K562 (cell line): ENCODE measurements at regions not wholly inside any gene's neighbourhood (a gene's known extent, or its start where the extent isn't known, plus 50 kb on each side); places are given as distances from the start of the nearest gene placed in this dataset.

Source experiments
- ATAC-seq: fragments of 200-7000 bp; cut with Tn5 transposase; 3 replicates; pipeline ENCODE4 v1.9.1; 2020; ENCODE audit warnings: moderate library complexity
- BruUV-seq: library from RNA; stranded (reverse); fragments of 400-500 nt; replicated peaks from 2 replicates; lab custom pipeline; 2021; lab: Mats Ljungman, UMichigan
- CTCF ChIA-PET: fragments of 300-600 bp; formaldehyde crosslinking; extraction: SDS; loops from one replicate; lab custom pipeline; 2021; ENCODE audit warnings: low intra/inter-chr PET ratio; lab: Yijun Ruan, JAX
- POLR2A ChIA-PET: fragments of 300-600, 350-650 bp; sonication (Branson Sonifier 250); formaldehyde crosslinking; extraction: SDS; loops from one replicate; lab custom pipeline; 2021; ENCODE audit warnings: antibody characterized with exemption, inconsistent platforms; lab: Yijun Ruan, JAX
- DNase-seq, 4 experiments: peaks; one replicate each; pipeline versions ENCODE4 v3.0.0 to v3.0.0-alpha.2; 2011 to 2018; ENCODE audit warnings: low spot score in 3 of 4, mixed read lengths in 3 of 4; ENCODE audit errors: extremely low read depth in 1 of 4
- FAIRE-seq: peaks from 2 replicates; lab custom pipeline; 2011; peaks lifted over from hg19 to GRCh38; lab: Jason Lieb, UNC
- H2AFZ ChIP-seq: 2 replicates; pipeline ENCODE4 v1.6.0; 2011; ENCODE audit warnings: low read depth, low read length, control low read depth, inconsistent platforms
- H3K27ac ChIP-seq: fragments of 200-600 bp; 3 replicates; pipeline ENCODE4 v1.8.0; 2011; ENCODE audit warnings: low read depth, mild to moderate bottlenecking, control low read depth, inconsistent platforms, low read length, moderate library complexity, mixed read lengths; ENCODE audit errors: extremely low read depth
- H3K27me3 ChIP-seq, 2 experiments: fragments of 300-600 bp in 1 of 2; 2 replicates in 1 of 2; 3 replicates in 1 of 2; pipeline versions ENCODE4 v1.6.0 to v1.8.0; 2011; ENCODE audit warnings: inconsistent platforms in 2 of 2, low read length in 2 of 2, mild to moderate bottlenecking in 1 of 2, mixed read lengths in 1 of 2, moderate library complexity in 1 of 2; ENCODE audit not compliant: control insufficient read depth in 2 of 2, insufficient read depth in 2 of 2
- H3K36me3 ChIP-seq: fragments of 300-600 bp; 3 replicates; pipeline ENCODE4 v1.8.0; 2011; ENCODE audit warnings: mild to moderate bottlenecking, low read length, inconsistent platforms; ENCODE audit not compliant: control insufficient read depth, insufficient read depth
- H3K4me1 ChIP-seq, 2 experiments: fragments of 200-600 bp in 1 of 2; replicated peaks in 1 of 2; 2 replicates in 1 of 2; 3 replicates in 1 of 2; pipeline versions ENCODE4 v1.5.1 to v1.8.0; 2011; ENCODE audit warnings: inconsistent platforms in 2 of 2, low read length in 2 of 2, mild to moderate bottlenecking in 1 of 2, mixed read lengths in 1 of 2, moderate library complexity in 1 of 2; ENCODE audit not compliant: control insufficient read depth in 2 of 2, insufficient read depth in 2 of 2
- H3K4me2 ChIP-seq: 2 replicates; pipeline ENCODE4 v1.6.1; 2011; ENCODE audit warnings: low read length, control low read depth, inconsistent platforms, mixed read lengths; ENCODE audit not compliant: insufficient read depth
- H3K4me3 ChIP-seq: fragments of 200-600 bp; sonication (generic), shearing (Covaris generic); 2 replicates; pipeline ENCODE4 v1.5.1; 2016; ENCODE audit warnings: control low read depth, inconsistent platforms
- H3K79me2 ChIP-seq: fragments of 200-600 bp; 3 replicates; pipeline ENCODE4 v1.8.0; 2011; ENCODE audit warnings: low read length, inconsistent platforms; ENCODE audit not compliant: control insufficient read depth, insufficient read depth
- H3K9ac ChIP-seq, 2 experiments: 2 replicates each; pipeline versions ENCODE4 v1.6.0 to v1.6.1; 2011; ENCODE audit warnings: low read depth in 2 of 2, low read length in 2 of 2, control low read depth in 1 of 2, inconsistent platforms in 1 of 2, mild to moderate bottlenecking in 1 of 2, mixed read lengths in 1 of 2; ENCODE audit not compliant: insufficient read depth in 1 of 2
- H3K9me1 ChIP-seq: one replicate; pipeline ENCODE4 v1.6.0; 2011; ENCODE audit warnings: inconsistent platforms, mild to moderate bottlenecking, low read length, moderate library complexity; ENCODE audit not compliant: control insufficient read depth, insufficient read depth
- H3K9me3 ChIP-seq: replicated peaks from 2 replicates; pipeline ENCODE4 v1.5.1; 2011; ENCODE audit warnings: low read depth, low read length, inconsistent platforms; ENCODE audit not compliant: control insufficient read depth, insufficient read depth
- H4K20me1 ChIP-seq: replicated peaks from 2 replicates; pipeline ENCODE4 v1.6.1; 2011; ENCODE audit warnings: low read length, inconsistent platforms, mixed read lengths; ENCODE audit not compliant: control insufficient read depth, insufficient read depth
- CREBBP ChIP-seq: IDR thresholded peaks from one replicate; pipeline ENCODE4 v1.6.1; 2012; ENCODE audit warnings: low read depth, mild to moderate bottlenecking, control low read depth, inconsistent platforms, low read length
- EP400 ChIP-seq: fragments of 450-650 bp; IDR thresholded peaks from 2 replicates; pipeline ENCODE4 v1.6.1; 2017; ENCODE audit warnings: antibody characterized with exemption, mild to moderate bottlenecking, moderate library complexity
- LEF1 ChIP-seq: fragments of 450-650 bp; IDR thresholded peaks from 2 replicates; pipeline ENCODE4 v1.6.1; 2016; ENCODE audit warnings: mild to moderate bottlenecking
- TEAD1 ChIP-seq, 2 experiments: fragments of 450-650 bp in 1 of 2; sonication (generic) in 1 of 2; formaldehyde crosslinking; IDR thresholded peaks; 2 replicates each; pipeline versions ENCODE4 v1.4.0 to v1.8.0; 2020 to 2022; ENCODE audit warnings: mild to moderate bottlenecking in 2 of 2, missing genetic modification reagents in 1 of 2
- WGBS: fragments of 100-300 bp; shearing (Covaris generic); methylation state at CpG from one replicate; pipeline ENCODE4 v1.1.6; 2016; ENCODE audit warnings: low coverage, mixed read lengths; ENCODE audit not compliant: insufficient coverage; ENCODE audit errors: missing lambda C conversion rate; 5-methylcytosine and 5-hydroxymethylcytosine counted together
- in situ Hi-C: fragments of 300-500 bp; cut with MboI; formaldehyde crosslinking; loops from 4 replicates; pipeline ENCODE4 v1.15.0; 2018; ENCODE audit warnings: inconsistent platforms, mixed read lengths
- intact Hi-C: fragments of 100-400 bp; cut with micrococcal nuclease; formaldehyde crosslinking; loops from 2 replicates; pipeline ENCODE4 v1.14.2; 2022
- TF ChIP-seq, protein P1 (sequence below): fragments of 450-650 bp; IDR thresholded peaks from 2 replicates; pipeline ENCODE4 v1.6.1; 2016

DNA sequence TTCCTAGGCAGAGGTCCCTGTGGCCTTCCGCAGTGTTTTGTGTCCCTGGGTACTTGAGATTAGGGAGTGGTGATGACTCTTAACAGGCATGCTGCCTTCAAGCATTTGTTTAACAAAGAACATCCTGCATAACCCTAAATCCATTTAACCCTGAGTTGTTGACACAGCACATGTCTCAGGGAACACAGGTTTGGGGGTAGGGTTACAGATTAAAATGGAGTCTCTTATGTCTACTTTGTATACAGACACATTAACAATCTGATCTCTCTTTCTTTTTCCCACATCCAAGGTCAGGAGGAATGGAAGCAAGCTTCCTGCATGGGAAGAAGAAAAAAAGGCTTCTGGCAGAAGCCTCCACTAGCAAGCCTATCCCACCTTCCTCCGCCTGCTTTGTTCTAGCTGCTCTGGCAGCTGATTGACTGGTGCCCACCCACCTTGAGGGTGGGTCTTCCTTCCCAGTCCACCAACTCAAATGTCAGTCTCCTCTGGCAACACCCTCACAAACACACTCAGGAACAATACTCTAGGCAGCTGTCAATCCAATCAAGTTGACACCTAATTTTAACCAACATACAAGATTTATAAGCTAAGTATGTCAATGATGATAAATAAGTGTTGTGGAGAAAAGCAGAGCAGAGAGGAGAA lies 176.5 kb upstream of the CCZ1B start:
- FAIRE-seq: peak; percentile 19
- Histone ChIP-seq H3K9me3 (peaks cover 9% of the 10 kb centered on the region), H2AFZ (no peak overlapping the region), H3K79me2 (no peaks in the 10 kb centered on the region), H3K4me3 (no peak overlapping the region), H3K4me1 (no peaks in the 10 kb centered on the region; a peak in 2 of 5 replicates), H3K9ac (no peak overlapping the region)
- BruUV-seq: no TSS peak
- intact Hi-C loops: no loop called here
- no peak for ATAC-seq
- TF ChIP-seq LEF1: no peak
- TF ChIP-seq EP400: no peak
- TF ChIP-seq, protein P1, sequence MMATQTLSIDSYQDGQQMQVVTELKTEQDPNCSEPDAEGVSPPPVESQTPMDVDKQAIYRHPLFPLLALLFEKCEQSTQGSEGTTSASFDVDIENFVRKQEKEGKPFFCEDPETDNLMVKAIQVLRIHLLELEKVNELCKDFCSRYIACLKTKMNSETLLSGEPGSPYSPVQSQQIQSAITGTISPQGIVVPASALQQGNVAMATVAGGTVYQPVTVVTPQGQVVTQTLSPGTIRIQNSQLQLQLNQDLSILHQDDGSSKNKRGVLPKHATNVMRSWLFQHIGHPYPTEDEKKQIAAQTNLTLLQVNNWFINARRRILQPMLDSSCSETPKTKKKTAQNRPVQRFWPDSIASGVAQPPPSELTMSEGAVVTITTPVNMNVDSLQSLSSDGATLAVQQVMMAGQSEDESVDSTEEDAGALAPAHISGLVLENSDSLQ: no peak
- TF ChIP-seq CREBBP: no peak
- TF ChIP-seq TEAD1 (CRISPR knock-in tag; IDR thresholded peaks at IDR 0.05): no peak
- TF ChIP-seq, all 486 proteins: peak for 0
- Histone ChIP-seq H3K36me3 (no peaks in the 10 kb centered on the region), H3K27me3 (no peaks in the 10 kb centered on the region), H3K27ac (no peak overlapping the region), H3K4me2 (no peak overlapping the region), H3K9me1 (no peaks in the 10 kb centered on the region), H4K20me1 (no peaks in the 10 kb centered on the region)
- ChIA-PET POLR2A (interaction anchor here (0.6 to 1.9 kb wide), 2 partner anchors 11 to 386 kb away, joined by 3 to 6 read pairs; no protein-coding TSS in a partner anchor), CTCF (no interaction called here)
- 88% methylated on average over 1 of the region's 2 CpGs for WGBS
- in situ Hi-C loops: no loop called here
- DNase-seq: no peak
